WTC11 (cell line): ENCODE measurements at regions not wholly inside any gene's neighbourhood (a gene's known extent, or its start where the extent isn't known, plus 50 kb on each side); places are given as distances from the start of the nearest gene placed in this dataset.

ENCODE experiments used
- ATAC-seq: fragments of 200-7000 bp; cut with Tn5 transposase; 2 replicates; pipeline ENCODE4 v1.10.0; 2021; ENCODE audit warnings: mild to moderate bottlenecking, moderate library complexity
- CTCF ChIA-PET: fragments of 300-600 bp; sonication (Branson Sonifier 250); formaldehyde crosslinking; loops from one replicate; lab custom pipeline; 2021; ENCODE audit warnings: antibody characterized with exemption; lab: Charles Lee
- POLR2A ChIA-PET: fragments of 350-600 bp; sonication (Branson Sonifier 250); formaldehyde crosslinking; loops from one replicate; lab custom pipeline; 2021; ENCODE audit warnings: antibody characterized with exemption; lab: Charles Lee
- DNase-seq: peaks from one replicate; pipeline ENCODE4 v3.0.0; 2021; ENCODE audit warnings: low spot score
- H3K27ac Mint-ChIP-seq: 2 replicates; pipeline ENCODE4 v1.8.0; 2021; ENCODE audit warnings: mixed read lengths
- H3K27me3 Mint-ChIP-seq: 2 replicates; pipeline ENCODE4 v1.8.0; 2021; ENCODE audit warnings: low read depth, mild to moderate bottlenecking, moderate library complexity, mixed read lengths
- H3K36me3 Mint-ChIP-seq: 2 replicates; pipeline ENCODE4 v1.8.0; 2021; ENCODE audit warnings: mixed read lengths
- H3K4me1 Mint-ChIP-seq: 2 replicates; pipeline ENCODE4 v1.8.0; 2022; ENCODE audit warnings: mixed read lengths
- H3K4me3 Mint-ChIP-seq: 2 replicates; pipeline ENCODE4 v1.8.0; 2021; ENCODE audit warnings: mild to moderate bottlenecking, moderate library complexity, mixed read lengths
- H3K9me3 Mint-ChIP-seq: 2 replicates; pipeline ENCODE4 v1.8.0; 2021; ENCODE audit warnings: mixed read lengths
- AFF4 ChIP-seq: sonication (generic); formaldehyde crosslinking; IDR thresholded peaks from 2 replicates; pipeline ENCODE4 v1.8.1; 2023; ENCODE audit warnings: mild to moderate bottlenecking, missing genetic modification reagents, borderline replicate concordance
- ARID4B ChIP-seq: sonication (generic); formaldehyde crosslinking; IDR thresholded peaks from 2 replicates; pipeline ENCODE4 v1.8.0; 2023; ENCODE audit warnings: missing genetic modification reagents, mild to moderate bottlenecking, borderline replicate concordance
- EMX1 ChIP-seq: fragments of 250-450 bp; sonication (Bioruptor Pico); IDR thresholded peaks from 2 replicates; pipeline ENCODE4 v1.8.0; 2021; ENCODE audit warnings: mild to moderate bottlenecking
- FOXP4 ChIP-seq: sonication (generic); formaldehyde crosslinking; IDR thresholded peaks from 2 replicates; pipeline ENCODE4 v1.8.0; 2022; ENCODE audit warnings: mild to moderate bottlenecking, missing genetic modification reagents
- NFYB ChIP-seq: sonication (generic); formaldehyde crosslinking; conservative IDR thresholded peaks from 2 replicates; pipeline ENCODE4 v1.8.0; 2022; ENCODE audit warnings: low read depth, missing genetic modification reagents
- NR2C2 ChIP-seq: sonication (generic); formaldehyde crosslinking; IDR thresholded peaks from 2 replicates; pipeline ENCODE4 v1.8.0; 2022; ENCODE audit warnings: mild to moderate bottlenecking, missing genetic modification reagents
- NR3C1 ChIP-seq: sonication (generic); formaldehyde crosslinking; conservative IDR thresholded peaks from 2 replicates; pipeline ENCODE4 v1.8.1; 2023; ENCODE audit warnings: low read depth, mild to moderate bottlenecking, missing genetic modification reagents
- PRDM15 ChIP-seq: sonication (generic); formaldehyde crosslinking; IDR thresholded peaks from 2 replicates; pipeline ENCODE4 v1.8.0; 2022; ENCODE audit warnings: missing genetic modification reagents
- ZBTB21 ChIP-seq: sonication (generic); formaldehyde crosslinking; IDR thresholded peaks from 2 replicates; pipeline ENCODE4 v1.8.1; 2023; ENCODE audit warnings: mild to moderate bottlenecking, missing genetic modification reagents, borderline replicate concordance
- ZNF219 ChIP-seq: sonication (generic); formaldehyde crosslinking; IDR thresholded peaks from 2 replicates; pipeline ENCODE4 v1.8.0; 2023; ENCODE audit warnings: missing genetic modification reagents, mild to moderate bottlenecking, borderline replicate concordance
- ZNF423 ChIP-seq: fragments of 250-450 bp; sonication (Bioruptor Pico); IDR thresholded peaks from 2 replicates; pipeline ENCODE4 v2.1.2; 2022; ENCODE audit warnings: mild to moderate bottlenecking, moderate library complexity

GRCh38 chr9:80698725-80699410 is 990.5 kb downstream of the TLE1 start (continued):
- TF ChIP-seq ARID4B (CRISPR knock-in tag) (no peak), ZNF423 (CRISPR knock-in tag) (no peak), ZBTB21 (CRISPR knock-in tag) (no peak), FOXP4 (CRISPR knock-in tag) (no peak)

- H3K4me3 Mint-ChIP-seq, result no peak overlapping the region
- TF ChIP-seq ZNF219 (CRISPR knock-in tag) (no peak), NFYB (no peak), ZBTB21 (CRISPR knock-in tag) (no peak), ZNF423 (CRISPR knock-in tag) (no peak), NR3C1 (CRISPR knock-in tag) (no peak), NR2C2 (CRISPR knock-in tag) (no peak), PRDM15 (CRISPR knock-in tag) (no peak)
- TF ChIP-seq, all 79 proteins: peak for 0
- Mint-ChIP-seq H3K36me3 (peaks cover 2% of the 10 kb centered on the region; the same call in 1 of the 2 replicates), H3K9me3 (peaks cover 9% of the 10 kb centered on the region), H3K27me3 (peaks cover 2% of the 10 kb centered on the region; the same call in 1 of the 2 replicates), H3K27ac (no peak overlapping the region), H3K4me1 (peaks cover 18% of the 10 kb centered on the region)
- ChIA-PET CTCF (no interaction called here), POLR2A (no interaction called here)
- DNase-seq (no peak), ATAC-seq (no peak)
Observed at GRCh38 chr9:80692751-80693150, 996.6 kb downstream of the TLE1 start.

- TF ChIP-seq AFF4 (no peak), EMX1 (CRISPR knock-in tag) (no peak)
- TF ChIP-seq, all 79 proteins: peak for 0
- Mint-ChIP-seq H3K9me3 (peaks cover 8% of the 10 kb centered on the region), H3K4me3 (no peak overlapping the region), H3K27me3 (peaks cover 1% of the 10 kb centered on the region; the same call in 1 of the 2 replicates), H3K27ac (no peak overlapping the region), H3K36me3 (peaks cover 2% of the 10 kb centered on the region; the same call in 1 of the 2 replicates), H3K4me1 (peaks cover 12% of the 10 kb centered on the region)
- ChIA-PET CTCF (no interaction called here), POLR2A (no interaction called here)
- ATAC-seq (no peak), DNase-seq (no peak)
Observed at GRCh38 chr9:80691229-80691628, 998.1 kb downstream of the TLE1 start.
